Mesendoderm (in vitro differentiated cells): ENCODE measurements at regions not wholly inside any gene's neighbourhood (a gene's known extent, or its start where the extent isn't known, plus 50 kb on each side); places are given as distances from the start of the nearest gene placed in this dataset.
"Not testable (repeated sequence)": the region's sequence is repeated elsewhere in the genome, so short reads cannot be mapped to it uniquely, and the experiment has no call there.

ENCODE experiments used
- DNase-seq: peaks from one replicate; pipeline ENCODE4 v3.0.0; 2013
- H2AK5ac ChIP-seq: 2 replicates; pipeline ENCODE4 v1.6.1; 2013; ENCODE audit warnings: low read length, inconsistent platforms
- H2BK120ac ChIP-seq: 2 replicates; pipeline ENCODE4 v1.6.1; 2013; ENCODE audit warnings: low read depth, mild to moderate bottlenecking, low read length, moderate library complexity, mixed read lengths
- H2BK15ac ChIP-seq: replicated peaks from 2 replicates; pipeline ENCODE4 v1.6.1; 2013; ENCODE audit warnings: low read depth, mild to moderate bottlenecking, moderate library complexity
- H2BK5ac ChIP-seq: 2 replicates; pipeline ENCODE4 v1.6.1; 2013; ENCODE audit warnings: low read length, inconsistent platforms
- H3K18ac ChIP-seq: 2 replicates; pipeline ENCODE4 v1.6.1; 2013; ENCODE audit warnings: mild to moderate bottlenecking, low read length, mixed read lengths
- H3K23ac ChIP-seq: one replicate; pipeline ENCODE4 v1.6.1; 2013; ENCODE audit warnings: low read length
- H3K27ac ChIP-seq: 2 replicates; pipeline ENCODE4 v1.5.1; 2013; ENCODE audit warnings: low read depth, mild to moderate bottlenecking, inconsistent platforms, low read length, moderate library complexity
- H3K27me3 ChIP-seq: 2 replicates; pipeline ENCODE4 v1.6.1; 2013; ENCODE audit warnings: low read length, control low read depth, mild to moderate bottlenecking, inconsistent platforms; ENCODE audit not compliant: insufficient read depth, poor library complexity
- H3K36me3 ChIP-seq: 2 replicates; pipeline ENCODE4 v1.6.1; 2013; ENCODE audit warnings: low read length, inconsistent platforms; ENCODE audit not compliant: control insufficient read depth, insufficient read depth
- H3K4ac ChIP-seq: one replicate; pipeline ENCODE4 v1.6.1; 2013; ENCODE audit warnings: low read depth, mild to moderate bottlenecking, low read length, moderate library complexity
- H3K4me1 ChIP-seq: 2 replicates; pipeline ENCODE4 v1.6.1; 2013; ENCODE audit warnings: low read depth, low read length, inconsistent platforms; ENCODE audit not compliant: control insufficient read depth
- H3K4me2 ChIP-seq: 2 replicates; pipeline ENCODE4 v1.6.1; 2013; ENCODE audit warnings: low read length
- H3K4me3 ChIP-seq: 2 replicates; pipeline ENCODE4 v1.5.1; 2013; ENCODE audit warnings: mild to moderate bottlenecking, low read length
- H3K56ac ChIP-seq: one replicate; pipeline ENCODE4 v1.6.1; 2013; ENCODE audit warnings: low read length
- H3K79me1 ChIP-seq: 2 replicates; pipeline ENCODE4 v1.6.1; 2013; ENCODE audit warnings: low read length, inconsistent platforms
- H3K79me2 ChIP-seq: 2 replicates; pipeline ENCODE4 v1.6.1; 2013; ENCODE audit warnings: mild to moderate bottlenecking, low read length; ENCODE audit not compliant: control insufficient read depth, insufficient read depth
- H3K9ac ChIP-seq: 2 replicates; pipeline ENCODE4 v1.6.1; 2013; ENCODE audit warnings: low read length, inconsistent platforms
- H4K5ac ChIP-seq: one replicate; pipeline ENCODE4 v1.6.1; 2013; ENCODE audit warnings: low read length
- H4K8ac ChIP-seq: one replicate; pipeline ENCODE4 v1.6.1; 2013; ENCODE audit warnings: low read depth, mild to moderate bottlenecking, control low read depth, low read length, moderate library complexity
- WGBS: extraction: QIAGEN DNeasy Blood & Tissue Kit; methylation state at CpG from one replicate; pipeline ENCODE4 v1.1.7; 2013; ENCODE audit warnings: low lambda C conversion rate, missing lambda C conversion rate; ENCODE audit not compliant: insufficient coverage; ENCODE audit errors: extremely low coverage; 5-methylcytosine and 5-hydroxymethylcytosine counted together

- Histone ChIP-seq H3K56ac (no peak overlapping the region), H3K79me2 (no peaks in the 10 kb centered on the region), H3K27me3 (no peaks in the 10 kb centered on the region), H4K8ac (no peak overlapping the region), H3K4me3 (no peak overlapping the region), H3K4ac (no peak overlapping the region), H2BK15ac (no peak overlapping the region), H3K36me3 (no peaks in the 10 kb centered on the region), H3K4me2 (no peak overlapping the region), H3K9ac (no peak overlapping the region), H3K23ac (no peak overlapping the region), H4K5ac (no peak overlapping the region), H3K18ac (no peak overlapping the region), H2BK5ac (no peak overlapping the region), H3K79me1 (no peaks in the 10 kb centered on the region), H3K4me1 (no peaks in the 10 kb centered on the region), H2AK5ac (no peak overlapping the region), H2BK120ac (no peak overlapping the region), H3K27ac (no peak overlapping the region)
- no peak for DNase-seq
Measured at GRCh38 chr13:80160110-80160509, 180.8 kb downstream of the SPRY2 start.

- H3K79me2 ChIP-seq: no peaks in the 10 kb centered on the region
- no peak overlapping the region for H3K27ac ChIP-seq
- H3K4me1 ChIP-seq: no peaks in the 10 kb centered on the region
- no peaks in the 10 kb centered on the region for H3K36me3 ChIP-seq
- no peak overlapping the region for H4K8ac ChIP-seq
- H2BK120ac ChIP-seq: no peak overlapping the region
- no peak for DNase-seq
- no peak overlapping the region for H3K4me2 ChIP-seq
- no peak overlapping the region for H3K9ac ChIP-seq
- H3K79me1 ChIP-seq: no peaks in the 10 kb centered on the region
- no CpG with 5 or more reads among the region's 3 CpGs for WGBS
- H2BK15ac ChIP-seq: no peak overlapping the region
- H2AK5ac ChIP-seq: no peak overlapping the region
- H3K4me3 ChIP-seq: no peak overlapping the region
- no peak overlapping the region for H3K56ac ChIP-seq
- no peak overlapping the region for H2BK5ac ChIP-seq
- no peak overlapping the region for H3K18ac ChIP-seq
- no peak overlapping the region for H4K5ac ChIP-seq
- H3K23ac ChIP-seq: no peak overlapping the region
- no peak overlapping the region for H3K4ac ChIP-seq
- H3K27me3 ChIP-seq: no peaks in the 10 kb centered on the region
Measured at GRCh38 chr13:80157261-80157932, 183.5 kb downstream of the SPRY2 start.

- not testable (repeated sequence) for H3K23ac ChIP-seq, H3K27ac ChIP-seq, H2AK5ac ChIP-seq, H3K36me3 ChIP-seq, H4K8ac ChIP-seq, H3K79me1 ChIP-seq, DNase-seq, H3K9ac ChIP-seq, H4K5ac ChIP-seq, H3K4me1 ChIP-seq, H3K79me2 ChIP-seq, H3K18ac ChIP-seq, H3K4me3 ChIP-seq, H3K4ac ChIP-seq, H2BK5ac ChIP-seq, H2BK120ac ChIP-seq, H3K56ac ChIP-seq, H3K27me3 ChIP-seq, H2BK15ac ChIP-seq, H3K4me2 ChIP-seq
- no CpG with 5 or more reads among the region's 16 CpGs for whole genome bisulfite sequencing
Measured at GRCh38 chr13:80152142-80152541, 188.8 kb downstream of the SPRY2 start.

- Histone ChIP-seq H2BK15ac (no peak overlapping the region), H3K4me2 (no peak overlapping the region), H3K4ac (no peak overlapping the region), H2BK5ac (no peak overlapping the region), H3K36me3 (no peaks in the 10 kb centered on the region), H3K9ac (no peak overlapping the region), H4K8ac (no peak overlapping the region), H3K4me1 (no peaks in the 10 kb centered on the region), H2BK120ac (no peak overlapping the region), H3K4me3 (no peak overlapping the region), H3K79me1 (no peaks in the 10 kb centered on the region), H3K27me3 (no peaks in the 10 kb centered on the region), H3K79me2 (no peaks in the 10 kb centered on the region), H2AK5ac (no peak overlapping the region), H3K27ac (no peak overlapping the region), H3K56ac (no peak overlapping the region), H4K5ac (no peak overlapping the region), H3K23ac (no peak overlapping the region), H3K18ac (no peak overlapping the region)
- no peak for DNase-seq
Measured at GRCh38 chr13:80151016-80151415, 189.9 kb downstream of the SPRY2 start.

- no peak for DNase-seq
- Histone ChIP-seq H3K79me2 (no peaks in the 10 kb centered on the region), H3K79me1 (no peaks in the 10 kb centered on the region), H3K36me3 (no peaks in the 10 kb centered on the region), H2BK120ac (no peak overlapping the region), H4K8ac (no peak overlapping the region), H3K4me2 (no peak overlapping the region), H2AK5ac (no peak overlapping the region), H3K4ac (no peak overlapping the region), H3K27ac (no peak overlapping the region), H3K27me3 (no peaks in the 10 kb centered on the region), H2BK15ac (no peak overlapping the region), H2BK5ac (no peak overlapping the region), H3K23ac (no peak overlapping the region), H3K9ac (no peak overlapping the region), H3K4me1 (no peaks in the 10 kb centered on the region), H3K4me3 (no peak overlapping the region), H4K5ac (no peak overlapping the region), H3K18ac (no peak overlapping the region), H3K56ac (no peak overlapping the region)
- no CpG with 5 or more reads among the region's 4 CpGs for WGBS
Measured at GRCh38 chr13:80149736-80150135, 191.2 kb downstream of the SPRY2 start.

GRCh38 chr13:80145171-80145690, 195.7 kb downstream of the SPRY2 start:
- H3K79me2 ChIP-seq: no peaks in the 10 kb centered on the region
- H4K8ac ChIP-seq: no peak overlapping the region
- no peak overlapping the region for H2BK15ac ChIP-seq
- no peak overlapping the region for H3K4ac ChIP-seq
- no peak overlapping the region for H2BK5ac ChIP-seq
- no peak for DNase-seq
- no peaks in the 10 kb centered on the region for H3K4me1 ChIP-seq
- no CpG with 5 or more reads among the region's 3 CpGs for WGBS
- H4K5ac ChIP-seq: no peak overlapping the region
- H3K27me3 ChIP-seq: no peaks in the 10 kb centered on the region
- no peak overlapping the region for H3K18ac ChIP-seq
- no peak overlapping the region for H3K4me2 ChIP-seq
- H3K36me3 ChIP-seq: no peaks in the 10 kb centered on the region
- H3K4me3 ChIP-seq: no peak overlapping the region
- no peak overlapping the region for H3K9ac ChIP-seq
- H3K23ac ChIP-seq: no peak overlapping the region
- H3K79me1 ChIP-seq: no peaks in the 10 kb centered on the region
- H2AK5ac ChIP-seq: no peak overlapping the region
- no peak overlapping the region for H3K27ac ChIP-seq
- H3K56ac ChIP-seq: no peak overlapping the region
- no peak overlapping the region for H2BK120ac ChIP-seq
